Liver (tissue), 8 donors: ENCODE measurements at regions not wholly inside any gene's neighbourhood (a gene's known extent, or its start where the extent isn't known, plus 50 kb on each side); places are given as distances from the start of the nearest gene placed in this dataset.

Experiments used
- DNase-seq: peaks from one replicate; pipeline ENCODE4 v3.0.0-alpha.2; 2017; ENCODE audit warnings: low spot score
- H3K27ac ChIP-seq, 2 donors: one replicate each; pipeline ENCODE4 v1.7.0; 2013; ENCODE audit warnings: inconsistent platforms in 2 of 2, low read length in 2 of 2, control low read depth in 1 of 2, low read depth in 1 of 2, mild to moderate bottlenecking in 1 of 2
- H3K27me3 ChIP-seq, 4 donors: one replicate each; pipeline versions ENCODE4 v1.6.1 to v1.7.0; 2013; ENCODE audit warnings: low read length in 3 of 4, inconsistent platforms in 1 of 4, mild to moderate bottlenecking in 1 of 4, moderate library complexity in 1 of 4; ENCODE audit not compliant: control insufficient read depth in 4 of 4, insufficient read depth in 4 of 4
- H3K36me3 ChIP-seq, 4 donors: one replicate each; pipeline versions ENCODE4 v1.6.1 to v1.7.0; 2013; ENCODE audit warnings: low read length in 3 of 4, mild to moderate bottlenecking in 3 of 4, low read depth in 1 of 4, moderate library complexity in 1 of 4; ENCODE audit not compliant: control insufficient read depth in 4 of 4, insufficient read depth in 3 of 4
- H3K4me1 ChIP-seq, 4 donors: one replicate each; pipeline versions ENCODE4 v1.6.1 to v1.7.0; 2013; ENCODE audit warnings: low read length in 3 of 4, mild to moderate bottlenecking in 3 of 4, moderate library complexity in 1 of 4; ENCODE audit not compliant: control insufficient read depth in 4 of 4, insufficient read depth in 4 of 4
- H3K4me3 ChIP-seq, 3 donors: one replicate each; pipeline versions ENCODE4 v1.6.1 to v1.7.0; 2013; ENCODE audit warnings: low read length in 3 of 3, control low read depth in 1 of 3, low read depth in 1 of 3, mild to moderate bottlenecking in 1 of 3
- H3K9ac ChIP-seq, 2 donors: one replicate each; pipeline ENCODE4 v1.7.0; 2013; ENCODE audit warnings: low read length in 2 of 2, mild to moderate bottlenecking in 2 of 2, moderate library complexity in 2 of 2, control low read depth in 1 of 2, low read depth in 1 of 2
- H3K9me3 ChIP-seq, 4 donors: one replicate each; pipeline versions ENCODE4 v1.6.1 to v1.7.0; 2013; ENCODE audit warnings: low read length in 3 of 4; ENCODE audit not compliant: control insufficient read depth in 4 of 4
- ATF3 ChIP-seq: IDR thresholded peaks from 2 replicates; pipeline ENCODE4 v1.6.1; 2016; ENCODE audit warnings: antibody characterized with exemption
- CTCF ChIP-seq: fragments of 150-350 bp; IDR thresholded peaks from 2 replicates; pipeline ENCODE4 v1.5.1; 2017; ENCODE audit warnings: improper control_type of control experiment, low read depth, low read length; ENCODE audit not compliant: missing input control
- EGR1 ChIP-seq, 2 donors: IDR thresholded peaks; 2 replicates each; pipeline ENCODE4 v1.6.1; 2016 to 2018; ENCODE audit warnings: antibody characterized with exemption in 2 of 2, low read depth in 2 of 2
- FOXA1 ChIP-seq: IDR thresholded peaks from 2 replicates; pipeline ENCODE4 v1.6.1; 2016; ENCODE audit warnings: antibody characterized with exemption
- FOXA2 ChIP-seq: IDR thresholded peaks from 2 replicates; pipeline ENCODE4 v1.6.1; 2016; ENCODE audit warnings: antibody characterized with exemption
- GABPA ChIP-seq, 2 donors: IDR thresholded peaks in 1 of 2; conservative IDR thresholded peaks in 1 of 2; 2 replicates each; pipeline ENCODE4 v1.6.1; 2016; ENCODE audit warnings: antibody characterized with exemption in 2 of 2, mild to moderate bottlenecking in 1 of 2, moderate library complexity in 1 of 2
- HNF4A ChIP-seq, 2 donors: conservative IDR thresholded peaks; 2 replicates each; pipeline ENCODE4 v1.6.1; 2016; ENCODE audit warnings: antibody characterized with exemption in 2 of 2, mild to moderate bottlenecking in 2 of 2
- HNF4G ChIP-seq: IDR thresholded peaks from 2 replicates; pipeline ENCODE4 v1.6.1; 2016; ENCODE audit warnings: antibody characterized with exemption
- JUND ChIP-seq, 2 donors: IDR thresholded peaks; 2 replicates each; pipeline ENCODE4 v1.6.1; 2016; ENCODE audit warnings: antibody characterized with exemption in 2 of 2
- MAX ChIP-seq: IDR thresholded peaks from 2 replicates; pipeline ENCODE4 v1.6.1; 2016; ENCODE audit warnings: antibody characterized with exemption
- NR2F2 ChIP-seq: IDR thresholded peaks from 2 replicates; pipeline ENCODE4 v1.6.1; 2016; ENCODE audit warnings: antibody characterized with exemption
- RAD21 ChIP-seq, 2 donors: IDR thresholded peaks; 2 replicates each; pipeline ENCODE4 v1.6.1; 2016; ENCODE audit warnings: antibody characterized with exemption in 2 of 2, mild to moderate bottlenecking in 2 of 2
- REST ChIP-seq: IDR thresholded peaks from 2 replicates; pipeline ENCODE4 v1.6.1; 2016; ENCODE audit warnings: antibody characterized with exemption, mild to moderate bottlenecking
- RXRA ChIP-seq, 2 donors: IDR thresholded peaks; 2 replicates each; pipeline ENCODE4 v1.6.1; 2017 to 2018; ENCODE audit warnings: antibody characterized with exemption in 2 of 2, mild to moderate bottlenecking in 1 of 2
- SP1 ChIP-seq: IDR thresholded peaks from 2 replicates; pipeline ENCODE4 v1.6.1; 2018; ENCODE audit warnings: antibody characterized with exemption, mild to moderate bottlenecking
- TAF1 ChIP-seq: conservative IDR thresholded peaks from 2 replicates; pipeline ENCODE4 v1.6.1; 2016; ENCODE audit warnings: antibody characterized with exemption, mild to moderate bottlenecking
- YY1 ChIP-seq: IDR thresholded peaks from 2 replicates; pipeline ENCODE4 v1.6.1; 2016; ENCODE audit warnings: antibody characterized with exemption, mild to moderate bottlenecking
- ZBTB33 ChIP-seq: IDR thresholded peaks from 2 replicates; pipeline ENCODE4 v1.6.1; 2016; ENCODE audit warnings: antibody characterized with exemption
- WGBS: extraction: QIAGEN DNeasy Blood & Tissue Kit; methylation state at CpG from one replicate; pipeline ENCODE4 v1.1.7; 2013; 5-methylcytosine and 5-hydroxymethylcytosine counted together
- donor health status: healthy.
- donor health status: healthy.
- donor health status: healthy.
- donor health status: healthy.
- donor health status: healthy.

- Histone ChIP-seq H3K27ac (no peak overlapping the region), H3K27me3 (no peaks in the 10 kb centered on the region), H3K4me3 (no peak overlapping the region), H3K36me3 (no peaks in the 10 kb centered on the region), H3K4me1 (no peaks in the 10 kb centered on the region), H3K9me3 (no peaks in the 10 kb centered on the region), H3K9ac (no peak overlapping the region)
- no peak for TF ChIP-seq GABPA (IDR thresholded peaks at IDR 0.05 in 1 of 2, conservative IDR thresholded peaks at IDR 0.05 in 1 of 2)
- no peak for TF ChIP-seq RXRA (IDR thresholded peaks at IDR 0.05)
- TF ChIP-seq ZBTB33, result no peak
- TF ChIP-seq RAD21 (IDR thresholded peaks at IDR 0.05), result no peak
- TF ChIP-seq JUND (IDR thresholded peaks at IDR 0.05), result no peak
- no peak for TF ChIP-seq ATF3
- no peak for TF ChIP-seq NR2F2
- no peak for TF ChIP-seq YY1
- no peak for TF ChIP-seq MAX
- TF ChIP-seq HNF4A (conservative IDR thresholded peaks at IDR 0.05), result no peak
- TF ChIP-seq TAF1, result no peak
- TF ChIP-seq SP1, result no peak
- TF ChIP-seq CTCF, result no peak
- no peak for TF ChIP-seq FOXA2
- TF ChIP-seq FOXA1, result no peak
- TF ChIP-seq REST, result no peak
- no peak for TF ChIP-seq HNF4G
- TF ChIP-seq EGR1 (IDR thresholded peaks at IDR 0.05; ENCODE audit: low read depth in 2 of 2), result no peak
- DNase-seq, result no peak
Observed at GRCh38 chr10:53737132-53737531, 964.5 kb upstream of the MBL2 start.

- 79% methylated on average over 7 of the region's 7 CpGs for WGBS
- no peaks in the 10 kb centered on the region for H3K9me3 ChIP-seq
- H3K27me3 ChIP-seq, result no peaks in the 10 kb centered on the region
- H3K4me3 ChIP-seq, result no peak overlapping the region
- no peaks in the 10 kb centered on the region for H3K4me1 ChIP-seq
- TF ChIP-seq TAF1, result no peak
- no peak for TF ChIP-seq EGR1 (IDR thresholded peaks at IDR 0.05; ENCODE audit: low read depth in 2 of 2)
- no peak for TF ChIP-seq YY1
- no peak for TF ChIP-seq ZBTB33
- no peak for TF ChIP-seq NR2F2
- TF ChIP-seq GABPA (IDR thresholded peaks at IDR 0.05 in 1 of 2, conservative IDR thresholded peaks at IDR 0.05 in 1 of 2), result no peak
- TF ChIP-seq FOXA2, result no peak
- no peak for TF ChIP-seq RAD21 (IDR thresholded peaks at IDR 0.05)
- no peak for TF ChIP-seq HNF4A (conservative IDR thresholded peaks at IDR 0.05)
- TF ChIP-seq JUND (IDR thresholded peaks at IDR 0.05), result no peak
- TF ChIP-seq ATF3, result no peak
- H3K27ac ChIP-seq, result no peak overlapping the region
- H3K9ac ChIP-seq, result no peak overlapping the region
- no peaks in the 10 kb centered on the region for H3K36me3 ChIP-seq
- no peak for DNase-seq
Observed at GRCh38 chr10:53726921-53727320, 954.3 kb upstream of the MBL2 start.
